K562 (cell line): ENCODE measurements at regions not wholly inside any gene's neighbourhood (a gene's known extent, or its start where the extent isn't known, plus 50 kb on each side); places are given as distances from the start of the nearest gene placed in this dataset.

Experiments used
- ATAC-seq: fragments of 200-7000 bp; cut with Tn5 transposase; 3 replicates; pipeline ENCODE4 v1.9.1; 2020; ENCODE audit warnings: moderate library complexity
- BruUV-seq: library from RNA; stranded (reverse); fragments of 400-500 nt; replicated peaks from 2 replicates; lab custom pipeline; 2021; lab: Mats Ljungman, UMichigan
- CTCF ChIA-PET: fragments of 300-600 bp; formaldehyde crosslinking; extraction: SDS; loops from one replicate; lab custom pipeline; 2021; ENCODE audit warnings: low intra/inter-chr PET ratio; lab: Yijun Ruan, JAX
- POLR2A ChIA-PET: fragments of 300-600, 350-650 bp; sonication (Branson Sonifier 250); formaldehyde crosslinking; extraction: SDS; loops from one replicate; lab custom pipeline; 2021; ENCODE audit warnings: antibody characterized with exemption, inconsistent platforms; lab: Yijun Ruan, JAX
- DNase-seq, 4 experiments: peaks; one replicate each; pipeline versions ENCODE4 v3.0.0 to v3.0.0-alpha.2; 2011 to 2018; ENCODE audit warnings: low spot score in 3 of 4, mixed read lengths in 3 of 4; ENCODE audit errors: extremely low read depth in 1 of 4
- FAIRE-seq: peaks from 2 replicates; lab custom pipeline; 2011; peaks lifted over from hg19 to GRCh38; lab: Jason Lieb, UNC
- H2AFZ ChIP-seq: 2 replicates; pipeline ENCODE4 v1.6.0; 2011; ENCODE audit warnings: low read depth, low read length, control low read depth, inconsistent platforms
- H3K27ac ChIP-seq: fragments of 200-600 bp; 3 replicates; pipeline ENCODE4 v1.8.0; 2011; ENCODE audit warnings: low read depth, mild to moderate bottlenecking, control low read depth, inconsistent platforms, low read length, moderate library complexity, mixed read lengths; ENCODE audit errors: extremely low read depth
- H3K27me3 ChIP-seq, 2 experiments: fragments of 300-600 bp in 1 of 2; 2 replicates in 1 of 2; 3 replicates in 1 of 2; pipeline versions ENCODE4 v1.6.0 to v1.8.0; 2011; ENCODE audit warnings: inconsistent platforms in 2 of 2, low read length in 2 of 2, mild to moderate bottlenecking in 1 of 2, mixed read lengths in 1 of 2, moderate library complexity in 1 of 2; ENCODE audit not compliant: control insufficient read depth in 2 of 2, insufficient read depth in 2 of 2
- H3K36me3 ChIP-seq: fragments of 300-600 bp; 3 replicates; pipeline ENCODE4 v1.8.0; 2011; ENCODE audit warnings: mild to moderate bottlenecking, low read length, inconsistent platforms; ENCODE audit not compliant: control insufficient read depth, insufficient read depth
- H3K4me1 ChIP-seq, 2 experiments: fragments of 200-600 bp in 1 of 2; replicated peaks in 1 of 2; 2 replicates in 1 of 2; 3 replicates in 1 of 2; pipeline versions ENCODE4 v1.5.1 to v1.8.0; 2011; ENCODE audit warnings: inconsistent platforms in 2 of 2, low read length in 2 of 2, mild to moderate bottlenecking in 1 of 2, mixed read lengths in 1 of 2, moderate library complexity in 1 of 2; ENCODE audit not compliant: control insufficient read depth in 2 of 2, insufficient read depth in 2 of 2
- H3K4me2 ChIP-seq: 2 replicates; pipeline ENCODE4 v1.6.1; 2011; ENCODE audit warnings: low read length, control low read depth, inconsistent platforms, mixed read lengths; ENCODE audit not compliant: insufficient read depth
- H3K4me3 ChIP-seq: fragments of 200-600 bp; sonication (generic), shearing (Covaris generic); 2 replicates; pipeline ENCODE4 v1.5.1; 2016; ENCODE audit warnings: control low read depth, inconsistent platforms
- H3K79me2 ChIP-seq: fragments of 200-600 bp; 3 replicates; pipeline ENCODE4 v1.8.0; 2011; ENCODE audit warnings: low read length, inconsistent platforms; ENCODE audit not compliant: control insufficient read depth, insufficient read depth
- H3K9ac ChIP-seq, 2 experiments: 2 replicates each; pipeline versions ENCODE4 v1.6.0 to v1.6.1; 2011; ENCODE audit warnings: low read depth in 2 of 2, low read length in 2 of 2, control low read depth in 1 of 2, inconsistent platforms in 1 of 2, mild to moderate bottlenecking in 1 of 2, mixed read lengths in 1 of 2; ENCODE audit not compliant: insufficient read depth in 1 of 2
- H3K9me1 ChIP-seq: one replicate; pipeline ENCODE4 v1.6.0; 2011; ENCODE audit warnings: inconsistent platforms, mild to moderate bottlenecking, low read length, moderate library complexity; ENCODE audit not compliant: control insufficient read depth, insufficient read depth
- H3K9me3 ChIP-seq: replicated peaks from 2 replicates; pipeline ENCODE4 v1.5.1; 2011; ENCODE audit warnings: low read depth, low read length, inconsistent platforms; ENCODE audit not compliant: control insufficient read depth, insufficient read depth
- H4K20me1 ChIP-seq: replicated peaks from 2 replicates; pipeline ENCODE4 v1.6.1; 2011; ENCODE audit warnings: low read length, inconsistent platforms, mixed read lengths; ENCODE audit not compliant: control insufficient read depth, insufficient read depth
- CHD1 ChIP-seq: fragments of 200-600 bp; sonication (generic); IDR thresholded peaks from one replicate; pipeline ENCODE4 v1.6.1; 2012; ENCODE audit warnings: mild to moderate bottlenecking, moderate library complexity, low read length, inconsistent platforms
- CTBP1 ChIP-seq: fragments of 450-650 bp; IDR thresholded peaks from 2 replicates; pipeline ENCODE4 v1.6.1; 2016; ENCODE audit warnings: borderline replicate concordance
- ERF ChIP-seq: fragments of 450-650 bp; formaldehyde crosslinking; IDR thresholded peaks from 2 replicates; pipeline ENCODE4 v1.4.0; 2020; ENCODE audit warnings: mild to moderate bottlenecking, mixed read lengths
- FOS ChIP-seq: IDR thresholded peaks from 3 replicates; pipeline ENCODE4 v1.6.1; 2011; ENCODE audit not compliant: insufficient read length; ENCODE audit errors: extremely low read depth
- PRMT5 ChIP-seq: sonication (generic); formaldehyde crosslinking; IDR thresholded peaks from 2 replicates; pipeline ENCODE4 v1.5.0; 2020; ENCODE audit warnings: missing genetic modification reagents
- RBM15 ChIP-seq: fragments of 200-400 bp; formaldehyde crosslinking; IDR thresholded peaks from 2 replicates; pipeline ENCODE4 v1.6.1; 2018; ENCODE audit warnings: mild to moderate bottlenecking, low read length, moderate library complexity; ENCODE audit not compliant: insufficient read depth
- SIX5 ChIP-seq, 2 experiments: IDR thresholded peaks; 2 replicates each; pipeline ENCODE4 v1.6.1; 2011; ENCODE audit warnings: low read length in 2 of 2, borderline replicate concordance in 1 of 2, low read depth in 1 of 2, mild to moderate bottlenecking in 1 of 2, moderate library complexity in 1 of 2; ENCODE audit not compliant: insufficient read depth in 1 of 2
- SMAD1 ChIP-seq: fragments of 150-350 bp; IDR thresholded peaks from 2 replicates; pipeline ENCODE4 v1.6.1; 2014; ENCODE audit warnings: low read length, low read depth; ENCODE audit not compliant: partially characterized antibody
- ZNF347 ChIP-seq: fragments of 450-650 bp; formaldehyde crosslinking; IDR thresholded peaks from 2 replicates; pipeline ENCODE4 v1.4.0; 2020; ENCODE audit warnings: low read depth, mild to moderate bottlenecking, moderate library complexity
- WGBS: fragments of 100-300 bp; shearing (Covaris generic); methylation state at CpG from one replicate; pipeline ENCODE4 v1.1.6; 2016; ENCODE audit warnings: low coverage, mixed read lengths; ENCODE audit not compliant: insufficient coverage; ENCODE audit errors: missing lambda C conversion rate; 5-methylcytosine and 5-hydroxymethylcytosine counted together
- in situ Hi-C: fragments of 300-500 bp; cut with MboI; formaldehyde crosslinking; loops from 4 replicates; pipeline ENCODE4 v1.15.0; 2018; ENCODE audit warnings: inconsistent platforms, mixed read lengths
- intact Hi-C: fragments of 100-400 bp; cut with micrococcal nuclease; formaldehyde crosslinking; loops from 2 replicates; pipeline ENCODE4 v1.14.2; 2022
- TF ChIP-seq, protein P1 (sequence below): fragments of 250-450 bp; sonication (Bioruptor Pico); IDR thresholded peaks from 2 replicates; pipeline ENCODE4 v1.4.0; 2020; ENCODE audit warnings: mild to moderate bottlenecking, moderate library complexity
- TF ChIP-seq, protein P2 (sequence below): fragments of 250-450 bp; sonication (Bioruptor Pico); IDR thresholded peaks from 2 replicates; pipeline ENCODE4 v1.5.0; 2022; ENCODE audit warnings: mild to moderate bottlenecking
- TF ChIP-seq, protein P3 (sequence below): sonication (generic); formaldehyde crosslinking; IDR thresholded peaks from 2 replicates; pipeline ENCODE4 v1.8.1; 2023; ENCODE audit warnings: mild to moderate bottlenecking, missing genetic modification reagents
- TF ChIP-seq, protein P4 (sequence below): fragments of 250-450 bp; sonication (Bioruptor Pico); IDR thresholded peaks from 2 replicates; pipeline ENCODE4 v1.5.0; 2020; ENCODE audit warnings: mild to moderate bottlenecking, borderline replicate concordance
- TF ChIP-seq, protein P5 (sequence below): fragments of 250-450 bp; sonication (Bioruptor Pico); IDR thresholded peaks from 2 replicates; pipeline ENCODE4 v1.5.0; 2021

DNA sequence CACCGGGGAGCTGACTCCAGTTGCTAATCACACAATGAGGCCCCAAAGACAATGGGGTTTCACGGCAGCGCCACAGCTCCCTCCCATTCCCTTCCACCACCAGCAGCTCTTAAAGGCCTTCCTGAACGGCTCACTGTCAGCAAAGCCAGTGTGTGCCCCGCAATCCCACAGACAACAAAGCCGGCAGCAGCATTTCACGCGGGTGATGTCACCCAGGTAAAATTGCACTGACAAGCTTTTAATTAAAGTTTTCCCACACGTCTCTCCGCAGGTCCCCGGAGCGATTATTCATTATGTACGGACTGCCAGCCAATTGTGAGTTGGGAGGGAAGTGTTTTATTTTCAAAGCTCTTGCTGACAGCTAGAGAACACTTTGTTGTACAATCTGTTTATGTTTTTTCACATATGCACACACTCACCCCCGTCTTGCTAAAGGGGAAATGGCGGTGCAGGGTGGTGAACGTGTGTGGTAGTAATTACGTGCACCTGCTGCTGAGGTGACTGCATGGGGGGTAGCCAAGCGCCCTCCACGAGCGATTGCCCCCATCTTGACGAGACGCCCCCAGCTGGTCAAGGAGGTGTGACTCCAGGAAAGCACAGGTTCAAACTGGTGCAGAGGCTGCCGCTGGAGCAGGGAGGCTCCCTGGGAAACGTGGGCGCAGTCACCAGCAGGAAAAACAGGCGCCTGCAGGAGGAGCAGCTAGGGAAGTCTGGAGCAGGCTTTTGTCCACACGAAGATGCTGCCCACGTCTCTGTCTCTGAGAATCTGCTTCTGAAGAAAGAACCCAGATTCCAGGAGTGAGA is 65.0 kb downstream of the IRX2 start:
- WGBS: under 1% methylated on average over 28 of the region's 28 CpGs
- no TSS peak for BruUV-seq
- CTCF ChIA-PET: no interaction called here
- TF ChIP-seq, protein P1, sequence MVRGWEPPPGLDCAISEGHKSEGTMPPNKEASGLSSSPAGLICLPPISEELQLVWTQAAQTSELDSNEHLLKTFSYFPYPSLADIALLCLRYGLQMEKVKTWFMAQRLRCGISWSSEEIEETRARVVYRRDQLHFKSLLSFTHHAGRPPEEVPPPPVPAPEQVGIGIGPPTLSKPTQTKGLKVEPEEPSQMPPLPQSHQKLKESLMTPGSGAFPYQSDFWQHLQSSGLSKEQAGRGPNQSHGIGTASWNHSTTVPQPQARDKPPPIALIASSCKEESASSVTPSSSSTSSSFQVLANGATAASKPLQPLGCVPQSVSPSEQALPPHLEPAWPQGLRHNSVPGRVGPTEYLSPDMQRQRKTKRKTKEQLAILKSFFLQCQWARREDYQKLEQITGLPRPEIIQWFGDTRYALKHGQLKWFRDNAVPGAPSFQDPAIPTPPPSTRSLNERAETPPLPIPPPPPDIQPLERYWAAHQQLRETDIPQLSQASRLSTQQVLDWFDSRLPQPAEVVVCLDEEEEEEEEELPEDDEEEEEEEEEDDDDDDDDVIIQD: no peak
- no peak for TF ChIP-seq ERF (CRISPR knock-in tag)
- no peak for TF ChIP-seq FOS
- TF ChIP-seq, protein P2, sequence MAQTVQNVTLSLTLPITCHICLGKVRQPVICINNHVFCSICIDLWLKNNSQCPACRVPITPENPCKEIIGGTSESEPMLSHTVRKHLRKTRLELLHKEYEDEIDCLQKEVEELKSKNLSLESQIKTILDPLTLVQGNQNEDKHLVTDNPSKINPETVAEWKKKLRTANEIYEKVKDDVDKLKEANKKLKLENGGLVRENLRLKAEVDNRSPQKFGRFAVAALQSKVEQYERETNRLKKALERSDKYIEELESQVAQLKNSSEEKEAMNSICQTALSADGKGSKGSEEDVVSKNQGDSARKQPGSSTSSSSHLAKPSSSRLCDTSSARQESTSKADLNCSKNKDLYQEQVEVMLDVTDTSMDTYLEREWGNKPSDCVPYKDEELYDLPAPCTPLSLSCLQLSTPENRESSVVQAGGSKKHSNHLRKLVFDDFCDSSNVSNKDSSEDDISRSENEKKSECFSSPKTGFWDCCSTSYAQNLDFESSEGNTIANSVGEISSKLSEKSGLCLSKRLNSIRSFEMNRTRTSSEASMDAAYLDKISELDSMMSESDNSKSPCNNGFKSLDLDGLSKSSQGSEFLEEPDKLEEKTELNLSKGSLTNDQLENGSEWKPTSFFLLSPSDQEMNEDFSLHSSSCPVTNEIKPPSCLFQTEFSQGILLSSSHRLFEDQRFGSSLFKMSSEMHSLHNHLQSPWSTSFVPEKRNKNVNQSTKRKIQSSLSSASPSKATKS (CRISPR knock-in tag): no peak
- TF ChIP-seq CHD1: no peak
- TF ChIP-seq, protein P3, sequence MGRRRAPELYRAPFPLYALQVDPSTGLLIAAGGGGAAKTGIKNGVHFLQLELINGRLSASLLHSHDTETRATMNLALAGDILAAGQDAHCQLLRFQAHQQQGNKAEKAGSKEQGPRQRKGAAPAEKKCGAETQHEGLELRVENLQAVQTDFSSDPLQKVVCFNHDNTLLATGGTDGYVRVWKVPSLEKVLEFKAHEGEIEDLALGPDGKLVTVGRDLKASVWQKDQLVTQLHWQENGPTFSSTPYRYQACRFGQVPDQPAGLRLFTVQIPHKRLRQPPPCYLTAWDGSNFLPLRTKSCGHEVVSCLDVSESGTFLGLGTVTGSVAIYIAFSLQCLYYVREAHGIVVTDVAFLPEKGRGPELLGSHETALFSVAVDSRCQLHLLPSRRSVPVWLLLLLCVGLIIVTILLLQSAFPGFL (CRISPR knock-in tag): no peak
- TF ChIP-seq ZNF347 (CRISPR knock-in tag): no peak
- TF ChIP-seq RBM15: no peak
- TF ChIP-seq SIX5 (IDR thresholded peaks at IDR 0.05; ENCODE audit: borderline replicate concordance in 1 of 2, insufficient read depth in 1 of 2, low read depth in 1 of 2, low read length in 2 of 2): no peak
- TF ChIP-seq, protein P4, sequence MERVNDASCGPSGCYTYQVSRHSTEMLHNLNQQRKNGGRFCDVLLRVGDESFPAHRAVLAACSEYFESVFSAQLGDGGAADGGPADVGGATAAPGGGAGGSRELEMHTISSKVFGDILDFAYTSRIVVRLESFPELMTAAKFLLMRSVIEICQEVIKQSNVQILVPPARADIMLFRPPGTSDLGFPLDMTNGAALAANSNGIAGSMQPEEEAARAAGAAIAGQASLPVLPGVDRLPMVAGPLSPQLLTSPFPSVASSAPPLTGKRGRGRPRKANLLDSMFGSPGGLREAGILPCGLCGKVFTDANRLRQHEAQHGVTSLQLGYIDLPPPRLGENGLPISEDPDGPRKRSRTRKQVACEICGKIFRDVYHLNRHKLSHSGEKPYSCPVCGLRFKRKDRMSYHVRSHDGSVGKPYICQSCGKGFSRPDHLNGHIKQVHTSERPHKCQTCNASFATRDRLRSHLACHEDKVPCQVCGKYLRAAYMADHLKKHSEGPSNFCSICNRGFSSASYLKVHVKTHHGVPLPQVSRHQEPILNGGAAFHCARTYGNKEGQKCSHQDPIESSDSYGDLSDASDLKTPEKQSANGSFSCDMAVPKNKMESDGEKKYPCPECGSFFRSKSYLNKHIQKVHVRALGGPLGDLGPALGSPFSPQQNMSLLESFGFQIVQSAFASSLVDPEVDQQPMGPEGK (CRISPR knock-in tag): no peak
- TF ChIP-seq, protein P5, sequence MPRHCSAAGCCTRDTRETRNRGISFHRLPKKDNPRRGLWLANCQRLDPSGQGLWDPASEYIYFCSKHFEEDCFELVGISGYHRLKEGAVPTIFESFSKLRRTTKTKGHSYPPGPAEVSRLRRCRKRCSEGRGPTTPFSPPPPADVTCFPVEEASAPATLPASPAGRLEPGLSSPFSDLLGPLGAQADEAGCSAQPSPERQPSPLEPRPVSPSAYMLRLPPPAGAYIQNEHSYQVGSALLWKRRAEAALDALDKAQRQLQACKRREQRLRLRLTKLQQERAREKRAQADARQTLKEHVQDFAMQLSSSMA (CRISPR knock-in tag): no peak
- TF ChIP-seq PRMT5 (CRISPR knock-in tag): no peak
- TF ChIP-seq SMAD1: no peak
- TF ChIP-seq CTBP1: no peak

More for the DNA sequence above, 65.0 kb downstream of the IRX2 start:
- ATAC-seq (no peak), FAIRE-seq (no peak), DNase-seq (no peak)
- Histone ChIP-seq H3K4me1 (no peaks in the 10 kb centered on the region), H2AFZ (no peak overlapping the region), H3K4me2 (no peak overlapping the region), H3K27me3 (peaks cover 0 to 27% of the 10 kb centered on the region in 2 experiments; a peak in 2 of 5 replicates), H4K20me1 (0 out of 2 replicates have a peak, but pooled peaks cover 5% of the 10 kb centered on the region), H3K36me3 (no peaks in the 10 kb centered on the region), H3K27ac (no peak overlapping the region), H3K9me1 (no peaks in the 10 kb centered on the region), H3K9ac (no peak overlapping the region), H3K79me2 (no peaks in the 10 kb centered on the region), H3K9me3 (no peaks in the 10 kb centered on the region), H3K4me3 (no peak overlapping the region)
- intact Hi-C loops: no loop called here
- in situ Hi-C loops: no loop called here
- POLR2A ChIA-PET: no interaction called here
